ENCODE measurements at regions not wholly inside any gene's neighbourhood (a gene's known extent, or its start where the extent isn't known, plus 50 kb on each side); places are given as distances from the start of the nearest gene placed in this dataset.

GRCh38 chr18:64806691-64807090, 657.8 kb upstream of the LINC00305 start:
- Histone ChIP-seq H3K4me3 (replicated peaks; ENCODE audit: insufficient read depth, low read length) (no peak overlapping the region), H3K27me3 (ENCODE audit: insufficient read depth, poor library complexity, severe bottlenecking) (no peaks in the 10 kb centered on the region), H3K27ac (replicated peaks) (no peak overlapping the region)
- no peak for DNase-seq (ENCODE audit: low read depth in 1 of 2, low spot score in 1 of 2)
- TF ChIP-seq SPI1 (IDR thresholded peaks at IDR 0.05; ENCODE audit: borderline replicate concordance, low read depth) (no peak), GABPA (IDR thresholded peaks at IDR 0.05; ENCODE audit: low read depth) (no peak), REST (IDR thresholded peaks at IDR 0.05; ENCODE audit: insufficient replicate concordance, low read depth) (no peak), CTCF (IDR thresholded peaks at IDR 0.05; ENCODE audit: insufficient read depth, low read length) (no peak), POLR2AphosphoS5 (IDR thresholded peaks at IDR 0.05; ENCODE audit: low read depth) (no peak)

- Histone ChIP-seq H3K4me3 (replicated peaks; ENCODE audit: insufficient read depth, low read length) (no peak overlapping the region), H3K27ac (replicated peaks) (no peak overlapping the region), H3K27me3 (ENCODE audit: insufficient read depth, poor library complexity, severe bottlenecking) (no peaks in the 10 kb centered on the region)
- TF ChIP-seq REST (IDR thresholded peaks at IDR 0.05; ENCODE audit: insufficient replicate concordance, low read depth) (no peak), SPI1 (IDR thresholded peaks at IDR 0.05; ENCODE audit: borderline replicate concordance, low read depth) (no peak), GABPA (IDR thresholded peaks at IDR 0.05; ENCODE audit: low read depth) (no peak), CTCF (IDR thresholded peaks at IDR 0.05; ENCODE audit: insufficient read depth, low read length) (no peak), POLR2AphosphoS5 (IDR thresholded peaks at IDR 0.05; ENCODE audit: low read depth) (no peak)
- DNase-seq (ENCODE audit: low read depth in 1 of 2, low spot score in 1 of 2), result no peak
Observed at GRCh38 chr18:64806232-64806631, 657.3 kb upstream of the LINC00305 start.

- H3K4me3 ChIP-seq (replicated peaks; ENCODE audit: insufficient read depth, low read length), result no peak overlapping the region
- DNase-seq (ENCODE audit: low read depth in 1 of 2, low spot score in 1 of 2), result no peak
- TF ChIP-seq POLR2AphosphoS5 (IDR thresholded peaks at IDR 0.05; ENCODE audit: low read depth) (no peak), GABPA (IDR thresholded peaks at IDR 0.05; ENCODE audit: low read depth) (no peak), SPI1 (IDR thresholded peaks at IDR 0.05; ENCODE audit: borderline replicate concordance, low read depth) (no peak), CTCF (IDR thresholded peaks at IDR 0.05; ENCODE audit: insufficient read depth, low read length) (no peak), REST (IDR thresholded peaks at IDR 0.05; ENCODE audit: insufficient replicate concordance, low read depth) (no peak)
- H3K27ac ChIP-seq (replicated peaks), result no peak overlapping the region
- H3K27me3 ChIP-seq (ENCODE audit: insufficient read depth, poor library complexity, severe bottlenecking), result no peaks in the 10 kb centered on the region
Observed at GRCh38 chr18:64803471-64803870, 654.6 kb upstream of the LINC00305 start.
